Calu3 (cell line): ENCODE measurements at regions not wholly inside any gene's neighbourhood (a gene's known extent, or its start where the extent isn't known, plus 50 kb on each side); places are given as distances from the start of the nearest gene placed in this dataset.

ENCODE experiments used
- BruUV-seq: library from RNA; stranded (reverse); fragments of 400-500 nt; replicated peaks from 2 replicates; lab custom pipeline; 2021; lab: Mats Ljungman, UMichigan
- CTCF ChIA-PET: fragments of 300-600 bp; sonication (Branson Sonifier 250); formaldehyde crosslinking; loops from one replicate; lab custom pipeline; 2022; ENCODE audit warnings: antibody characterized with exemption; lab: Charles Lee
- DNase-seq: peaks from one replicate; pipeline ENCODE4 v3.0.0; 2022
- H3K27ac Mint-ChIP-seq: one replicate; pipeline ENCODE4 v1.8.0; 2022; ENCODE audit warnings: mixed read lengths; ENCODE audit not compliant: unreplicated experiment
- H3K27me3 Mint-ChIP-seq: one replicate; pipeline ENCODE4 v1.8.0; 2022; ENCODE audit warnings: mixed read lengths; ENCODE audit not compliant: unreplicated experiment
- H3K36me3 Mint-ChIP-seq: one replicate; pipeline ENCODE4 v1.8.0; 2022; ENCODE audit warnings: mild to moderate bottlenecking, moderate library complexity, mixed read lengths; ENCODE audit not compliant: insufficient read depth, unreplicated experiment
- H3K4me1 Mint-ChIP-seq: one replicate; pipeline ENCODE4 v1.8.0; 2022; ENCODE audit warnings: mild to moderate bottlenecking, low read depth, mixed read lengths; ENCODE audit not compliant: unreplicated experiment
- H3K4me3 Mint-ChIP-seq: one replicate; pipeline ENCODE4 v1.8.0; 2022; ENCODE audit warnings: mild to moderate bottlenecking, low read depth, moderate library complexity, mixed read lengths; ENCODE audit not compliant: unreplicated experiment
- H3K9me3 Mint-ChIP-seq: one replicate; pipeline ENCODE4 v1.8.0; 2022; ENCODE audit warnings: low read depth, mixed read lengths; ENCODE audit not compliant: unreplicated experiment
- intact Hi-C: fragments of 100-400 bp; cut with micrococcal nuclease; formaldehyde crosslinking; loops from one replicate; pipeline ENCODE4 v1.10.0; 2022; ENCODE audit not compliant: unreplicated experiment
- TF ChIP-seq, protein P1 (sequence below): fragments of 200-600 bp; IDR thresholded peaks from one replicate; pipeline ENCODE4 v1.8.0; 2022; ENCODE audit warnings: antibody characterized with exemption; ENCODE audit not compliant: unreplicated experiment

DNA sequence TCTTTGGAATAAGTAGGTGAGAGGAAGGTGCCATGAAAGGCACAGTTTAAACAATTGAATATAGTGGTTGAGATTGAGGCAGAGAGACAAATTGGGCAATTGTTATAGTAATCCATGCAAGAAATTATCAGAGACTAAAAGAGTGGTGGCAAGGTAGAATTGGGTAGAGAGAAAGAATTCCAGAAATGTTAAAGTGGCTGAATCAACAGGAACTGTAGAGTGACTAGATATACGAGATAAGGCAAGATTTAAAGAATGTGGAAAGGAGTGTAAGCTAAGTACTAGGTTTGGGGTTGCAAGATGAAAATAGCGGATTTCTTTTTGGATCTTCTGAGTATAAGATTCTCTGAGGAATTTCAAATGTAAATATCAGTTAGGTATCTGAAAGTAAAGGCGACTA, 285.2 kb downstream of the DMRTA1 start:
- CTCF ChIA-PET: no interaction called here
- Mint-ChIP-seq H3K4me3 (no peak overlapping the region), H3K36me3 (no peaks in the 10 kb centered on the region), H3K27ac (no peak overlapping the region), H3K9me3 (no peaks in the 10 kb centered on the region), H3K4me1 (no peaks in the 10 kb centered on the region), H3K27me3 (no peaks in the 10 kb centered on the region)
- no peak for DNase-seq
- no TSS peak for BruUV-seq
- TF ChIP-seq, protein P1, sequence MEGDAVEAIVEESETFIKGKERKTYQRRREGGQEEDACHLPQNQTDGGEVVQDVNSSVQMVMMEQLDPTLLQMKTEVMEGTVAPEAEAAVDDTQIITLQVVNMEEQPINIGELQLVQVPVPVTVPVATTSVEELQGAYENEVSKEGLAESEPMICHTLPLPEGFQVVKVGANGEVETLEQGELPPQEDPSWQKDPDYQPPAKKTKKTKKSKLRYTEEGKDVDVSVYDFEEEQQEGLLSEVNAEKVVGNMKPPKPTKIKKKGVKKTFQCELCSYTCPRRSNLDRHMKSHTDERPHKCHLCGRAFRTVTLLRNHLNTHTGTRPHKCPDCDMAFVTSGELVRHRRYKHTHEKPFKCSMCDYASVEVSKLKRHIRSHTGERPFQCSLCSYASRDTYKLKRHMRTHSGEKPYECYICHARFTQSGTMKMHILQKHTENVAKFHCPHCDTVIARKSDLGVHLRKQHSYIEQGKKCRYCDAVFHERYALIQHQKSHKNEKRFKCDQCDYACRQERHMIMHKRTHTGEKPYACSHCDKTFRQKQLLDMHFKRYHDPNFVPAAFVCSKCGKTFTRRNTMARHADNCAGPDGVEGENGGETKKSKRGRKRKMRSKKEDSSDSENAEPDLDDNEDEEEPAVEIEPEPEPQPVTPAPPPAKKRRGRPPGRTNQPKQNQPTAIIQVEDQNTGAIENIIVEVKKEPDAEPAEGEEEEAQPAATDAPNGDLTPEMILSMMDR: no peak
- intact Hi-C loops: no loop called here

DNA sequence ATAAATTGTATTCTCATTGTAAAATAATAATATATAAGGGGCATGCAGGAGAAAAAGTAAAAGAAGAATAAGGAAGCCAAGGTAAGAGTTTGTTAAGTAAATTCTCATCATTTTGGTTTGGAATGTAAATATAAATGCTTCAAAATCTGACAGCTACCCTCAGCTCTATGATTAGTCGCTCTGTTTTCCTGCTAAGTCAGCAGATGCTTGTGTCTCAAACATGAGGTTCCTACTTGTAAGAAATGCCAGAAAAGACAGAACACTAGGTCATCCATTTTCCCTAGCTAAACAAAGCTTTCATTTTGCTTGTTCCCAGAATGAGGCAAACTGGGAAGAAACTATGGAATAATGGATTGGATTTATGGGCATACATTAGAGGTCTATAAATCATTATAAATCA, 293.1 kb downstream of the DMRTA1 start:
- BruUV-seq: no TSS peak
- Mint-ChIP-seq H3K9me3 (peaks cover 3% of the 10 kb centered on the region), H3K4me3 (no peak overlapping the region), H3K4me1 (no peaks in the 10 kb centered on the region), H3K27me3 (no peaks in the 10 kb centered on the region), H3K36me3 (no peaks in the 10 kb centered on the region), H3K27ac (no peak overlapping the region)
- CTCF ChIA-PET: no interaction called here
- intact Hi-C loops: no loop called here
- no peak for DNase-seq
- TF ChIP-seq, protein P1: no peak

DNA sequence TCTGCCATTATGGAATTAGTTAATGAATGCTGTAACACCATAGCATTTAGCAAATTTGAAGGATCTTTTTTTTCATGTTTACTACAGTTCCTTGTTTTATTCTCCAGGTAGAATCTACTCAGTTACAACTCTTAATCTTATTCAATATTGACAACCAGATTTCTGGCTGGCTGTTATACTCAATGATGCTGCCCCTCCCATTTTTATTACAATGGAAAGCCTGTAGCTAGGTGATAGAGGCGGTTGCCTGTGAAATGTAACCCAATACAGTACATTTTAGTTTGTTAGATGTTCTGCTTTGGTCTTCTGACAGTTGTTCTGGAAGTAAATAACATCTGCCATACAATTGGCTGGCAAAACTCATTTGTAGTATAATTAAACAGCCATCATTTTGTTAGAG, 294.2 kb downstream of the DMRTA1 start:
- Mint-ChIP-seq H3K27ac (no peak overlapping the region), H3K4me1 (no peaks in the 10 kb centered on the region), H3K36me3 (no peaks in the 10 kb centered on the region), H3K27me3 (no peaks in the 10 kb centered on the region), H3K4me3 (no peak overlapping the region), H3K9me3 (peaks cover 3% of the 10 kb centered on the region)
- intact Hi-C loops: no loop called here
- DNase-seq: no peak
- TF ChIP-seq, protein P1: no peak
- no TSS peak for BruUV-seq
- CTCF ChIA-PET: no interaction called here

DNA sequence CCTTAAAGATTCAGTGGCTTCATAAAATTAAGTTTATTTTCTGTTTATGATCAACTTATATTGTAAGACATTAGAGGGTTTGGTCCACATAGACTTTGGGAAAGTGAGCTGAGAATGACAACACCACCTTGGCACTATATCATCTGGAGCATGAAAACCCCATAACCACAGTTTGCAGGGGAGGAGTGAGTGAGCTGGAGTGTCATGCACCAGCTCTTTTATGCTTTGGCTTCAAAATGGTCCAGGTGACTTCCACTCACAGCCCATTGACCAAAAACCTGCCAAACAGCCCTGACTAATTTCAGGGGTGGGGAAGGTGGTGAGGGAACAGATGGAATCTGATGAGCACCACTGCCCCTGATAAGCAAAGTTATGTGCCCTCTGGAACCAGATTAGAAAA, 295.8 kb downstream of the DMRTA1 start:
- no TSS peak for BruUV-seq
- Mint-ChIP-seq H3K27me3 (no peaks in the 10 kb centered on the region), H3K4me3 (no peak overlapping the region), H3K9me3 (peaks cover 2% of the 10 kb centered on the region), H3K36me3 (no peaks in the 10 kb centered on the region), H3K27ac (no peak overlapping the region), H3K4me1 (no peaks in the 10 kb centered on the region)
- TF ChIP-seq, protein P1: no peak
- intact Hi-C loops: no loop called here
- DNase-seq: no peak
- CTCF ChIA-PET: no interaction called here
